NCI-H1105 treated with DMSO at 0.1 percent for 48 hours (cell line): ENCODE measurements at regions not wholly inside any gene's neighbourhood (a gene's known extent, or its start where the extent isn't known, plus 50 kb on each side); places are given as distances from the start of the nearest gene placed in this dataset.

Experiments used
- DNase-seq: peaks from one replicate; lab custom pipeline; 2025; lab: John Stamatoyannopoulos, UW

- DNase-seq = no peak
These were observed 157.6 kb upstream of the BLID start for GRCh38 chr11:122273476-122274191.

DNA sequence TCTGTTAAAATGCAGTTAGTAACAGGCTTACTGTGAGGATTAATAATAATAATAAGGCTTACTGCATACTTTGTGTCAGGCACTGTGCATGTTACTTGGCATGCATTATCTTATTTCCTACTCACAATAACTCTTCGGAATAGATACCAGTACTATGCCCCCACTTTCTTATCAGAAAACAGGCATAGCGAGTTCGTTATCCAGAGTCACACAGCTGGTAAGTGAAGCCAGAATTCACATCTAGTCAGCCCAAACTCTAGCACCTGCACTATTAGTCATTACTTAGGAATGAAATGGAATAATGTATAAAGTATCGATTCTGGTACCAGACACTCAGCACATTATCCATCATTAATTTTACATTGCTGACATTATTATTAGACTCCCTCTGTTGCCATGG lies 155.7 kb upstream of the BLID start:
- no peak for DNase-seq

GRCh38 chr11:122271137-122271536 lies 155.1 kb upstream of the BLID start:
- DNase-seq = peak; percentile 56

GRCh38 chr11:122270535-122270934 lies 154.5 kb upstream of the BLID start:
- DNase-seq = peak; percentile 65

- DNase-seq = peak; percentile 12
These were observed 153.8 kb upstream of the BLID start for GRCh38 chr11:122269824-122270223.

DNA sequence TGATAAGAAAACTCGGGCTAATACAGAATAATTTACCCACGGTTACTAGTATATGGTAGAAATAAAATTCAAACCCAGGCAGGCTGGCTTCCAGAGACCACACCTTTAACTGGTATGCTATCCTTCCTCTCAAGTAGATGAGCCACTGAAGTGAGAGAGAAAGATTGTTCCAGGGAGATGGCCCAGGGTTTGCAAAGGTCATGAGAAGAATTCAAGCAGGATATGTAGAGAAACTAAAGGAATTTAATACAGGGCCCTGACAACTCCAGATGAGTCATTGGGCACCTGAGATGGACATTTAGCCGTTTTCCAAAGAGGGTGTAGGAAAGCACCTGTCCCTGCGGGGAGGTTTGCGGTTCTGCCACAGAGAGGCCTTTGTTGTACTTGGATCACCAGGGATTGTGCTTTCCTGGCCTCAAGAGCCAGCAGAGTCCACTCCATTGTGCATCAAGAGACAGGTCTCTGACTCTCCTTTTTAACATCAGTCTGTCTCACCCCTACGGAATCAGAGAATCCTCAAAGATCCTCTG lies 152.7 kb upstream of the BLID start:
- DNase-seq = no peak

GRCh38 chr11:122267602-122268001 lies 151.6 kb upstream of the BLID start:
- DNase-seq = no peak

DNA sequence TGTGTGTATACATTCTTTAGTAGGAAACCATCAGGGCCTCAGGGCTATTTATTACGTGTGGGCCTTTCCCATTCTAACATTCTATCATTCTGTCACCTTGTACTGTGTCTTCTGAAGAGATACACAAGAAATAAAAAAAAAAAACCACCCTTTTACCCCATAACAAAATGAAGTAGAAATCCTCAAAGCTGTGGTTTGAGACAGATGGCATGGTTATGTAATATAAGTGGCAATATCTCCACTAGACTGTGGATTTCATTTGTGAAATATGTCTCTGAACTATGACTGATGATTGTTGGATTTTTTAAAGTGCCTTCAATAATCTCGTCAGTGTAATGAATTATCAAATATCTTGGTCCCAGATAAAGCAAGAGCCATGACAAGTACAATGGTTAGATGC lies 150.0 kb upstream of the BLID start:
- no peak for DNase-seq

GRCh38 chr11:122264121-122264520 lies 148.1 kb upstream of the BLID start:
- DNase-seq = no peak

GRCh38 chr11:122261546-122261945 lies 145.5 kb upstream of the BLID start:
- no peak for DNase-seq

- no peak for DNase-seq
These were observed 143.3 kb upstream of the BLID start for GRCh38 chr11:122259195-122259821.

GRCh38 chr11:122258446-122259194 lies 142.6 kb upstream of the BLID start:
- no peak for DNase-seq

GRCh38 chr11:122253589-122254231 lies 137.7 kb upstream of the BLID start:
- DNase-seq = no peak

- DNase-seq = no peak
These were observed 132.9 kb upstream of the BLID start for GRCh38 chr11:122248939-122249338.

GRCh38 chr11:122248131-122248530 lies 132.1 kb upstream of the BLID start:
- DNase-seq = peak; percentile 97

GRCh38 chr11:122246874-122247273 lies 130.9 kb upstream of the BLID start:
- DNase-seq = no peak

GRCh38 chr11:122242731-122243130 lies 126.7 kb upstream of the BLID start:
- DNase-seq = no peak

- DNase-seq = no peak
These were observed 125.6 kb upstream of the BLID start for GRCh38 chr11:122241566-122241965.

GRCh38 chr11:122240638-122241037 lies 124.6 kb upstream of the BLID start:
- no peak for DNase-seq

DNA sequence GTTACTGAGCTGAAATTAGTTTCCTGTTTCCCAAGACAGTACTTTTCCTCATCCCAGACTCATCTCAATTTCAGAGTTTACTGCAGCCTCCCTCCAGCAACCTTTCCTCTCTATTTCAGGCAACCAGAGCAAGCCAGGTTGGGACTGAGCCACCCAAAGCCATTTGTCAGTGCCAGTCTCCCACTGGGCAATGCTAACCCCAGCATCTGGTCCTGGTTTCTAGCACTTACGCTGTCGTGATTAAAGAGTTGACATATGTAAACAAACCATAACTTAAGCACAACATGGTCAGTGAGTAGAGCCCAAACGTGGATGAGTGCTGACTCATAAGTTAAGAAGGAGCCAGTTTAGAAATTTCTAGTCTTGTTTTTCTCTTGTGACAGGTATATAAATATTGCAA lies 119.6 kb upstream of the BLID start:
- no peak for DNase-seq

DNA sequence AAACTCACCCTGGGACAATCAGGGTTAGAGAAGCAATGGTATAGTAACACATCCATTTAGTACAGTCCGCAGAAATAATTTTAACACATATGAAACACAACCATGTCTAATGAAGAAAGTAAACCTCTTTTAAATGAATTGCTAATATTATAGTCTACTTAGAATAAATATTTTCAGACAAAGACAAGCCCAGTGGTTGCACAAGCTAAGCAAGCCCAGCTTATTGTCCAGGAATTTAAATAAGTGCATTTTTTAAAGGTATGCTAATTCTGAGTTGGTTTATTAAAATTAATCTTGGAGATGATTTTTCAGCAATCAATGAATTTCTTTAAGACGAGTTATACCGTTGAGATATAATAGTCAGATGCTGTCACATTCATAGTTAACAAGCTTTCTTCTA lies 118.8 kb upstream of the BLID start:
- no peak for DNase-seq

GRCh38 chr11:122234257-122234656 lies 118.2 kb upstream of the BLID start:
- no peak for DNase-seq
